Stimulated activated naive B cell treated with anti-CD40 and anti-IgM and Interleukin-4, amounts not matched to agents 10 μg/mL and 1 μg/mL and 100 μg/mL, for 72 hours (primary cell): ENCODE measurements at regions not wholly inside any gene's neighbourhood (a gene's known extent, or its start where the extent isn't known, plus 50 kb on each side); places are given as distances from the start of the nearest gene placed in this dataset.

Experiments
- ATAC-seq, 2 donors: fragments of 150-1000 bp; cut with Tn5 transposase; replicated peaks; 2 replicates each; pipeline ENCODE4 v1.10.0; 2021; ENCODE audit warnings: moderate library complexity in 1 of 2
- DNase-seq: peaks from one replicate; pipeline ENCODE4 v3.0.0; 2021
- H3K27ac Mint-ChIP-seq: one replicate; pipeline ENCODE4 v1.8.0; 2022; ENCODE audit warnings: mild to moderate bottlenecking, mixed read lengths
- H3K27me3 Mint-ChIP-seq, 2 donors: one replicate each; pipeline ENCODE4 v1.8.0; 2022; ENCODE audit warnings: mixed read lengths in 2 of 2
- H3K36me3 Mint-ChIP-seq, 2 donors: one replicate each; pipeline ENCODE4 v1.8.0; 2022; ENCODE audit warnings: mixed read lengths in 2 of 2, mild to moderate bottlenecking in 1 of 2
- H3K4me1 Mint-ChIP-seq, 2 donors: one replicate each; pipeline ENCODE4 v1.8.0; 2022; ENCODE audit warnings: mixed read lengths in 2 of 2, mild to moderate bottlenecking in 1 of 2
- H3K4me3 Mint-ChIP-seq, 2 donors: one replicate each; pipeline ENCODE4 v1.8.0; 2022; ENCODE audit warnings: mild to moderate bottlenecking in 2 of 2, mixed read lengths in 2 of 2, moderate library complexity in 1 of 2
- H3K9me3 Mint-ChIP-seq, 2 donors: one replicate each; pipeline ENCODE4 v1.8.0; 2022; ENCODE audit warnings: mixed read lengths in 2 of 2, mild to moderate bottlenecking in 1 of 2

GRCh38 chr13:78826936-78827335 is 168.0 kb upstream of the OBI1 start:
- DNase-seq = no peak
- no peaks in the 10 kb centered on the region for H3K4me1 Mint-ChIP-seq
- no peak overlapping the region for H3K27ac Mint-ChIP-seq
- no peak for ATAC-seq
- no peaks in the 10 kb centered on the region for H3K9me3 Mint-ChIP-seq
- H3K36me3 Mint-ChIP-seq = no peaks in the 10 kb centered on the region
- no peak overlapping the region for H3K4me3 Mint-ChIP-seq
- peaks cover 6 to 11% of the 10 kb centered on the region in 2 donors for H3K27me3 Mint-ChIP-seq

GRCh38 chr13:78826312-78826711 is 167.4 kb upstream of the OBI1 start:
- H3K27me3 Mint-ChIP-seq = peaks cover 6 to 11% of the 10 kb centered on the region in 2 donors
- no peak overlapping the region for H3K4me3 Mint-ChIP-seq
- no peaks in the 10 kb centered on the region for H3K36me3 Mint-ChIP-seq
- H3K27ac Mint-ChIP-seq = no peak overlapping the region
- H3K4me1 Mint-ChIP-seq = no peaks in the 10 kb centered on the region
- H3K9me3 Mint-ChIP-seq = no peaks in the 10 kb centered on the region
- no peak for DNase-seq
- no peak for ATAC-seq

GRCh38 chr13:78820541-78820940 is 161.6 kb upstream of the OBI1 start:
- no peaks in the 10 kb centered on the region for H3K4me1 Mint-ChIP-seq
- ATAC-seq (no peak), DNase-seq (no peak)
- H3K36me3 Mint-ChIP-seq = no peaks in the 10 kb centered on the region
- peaks cover 0 to 5% of the 10 kb centered on the region in 2 donors for H3K27me3 Mint-ChIP-seq
- H3K4me3 Mint-ChIP-seq = no peak overlapping the region
- no peaks in the 10 kb centered on the region for H3K9me3 Mint-ChIP-seq
- no peak overlapping the region for H3K27ac Mint-ChIP-seq

GRCh38 chr13:78816592-78816991 is 157.6 kb upstream of the OBI1 start:
- DNase-seq = no peak
- Mint-ChIP-seq H3K4me3 (no peak overlapping the region), H3K9me3 (no peaks in the 10 kb centered on the region), H3K4me1 (no peaks in the 10 kb centered on the region), H3K36me3 (no peaks in the 10 kb centered on the region), H3K27me3 (peaks cover 0 to 5% of the 10 kb centered on the region in 2 donors), H3K27ac (no peak overlapping the region)
- ATAC-seq = no peak

- Mint-ChIP-seq H3K4me3 (no peak overlapping the region), H3K27me3 (peaks cover 0 to 5% of the 10 kb centered on the region in 2 donors), H3K27ac (no peak overlapping the region), H3K36me3 (no peaks in the 10 kb centered on the region), H3K4me1 (no peaks in the 10 kb centered on the region), H3K9me3 (no peaks in the 10 kb centered on the region)
- no peak for DNase-seq
- no peak for ATAC-seq
Measured at GRCh38 chr13:78816154-78816553, 157.2 kb upstream of the OBI1 start.

- no peak for ATAC-seq
- no peak for DNase-seq
- H3K4me1 Mint-ChIP-seq = no peaks in the 10 kb centered on the region
- H3K4me3 Mint-ChIP-seq = no peak overlapping the region
- no peaks in the 10 kb centered on the region for H3K36me3 Mint-ChIP-seq
- peaks cover 7 to 9% of the 10 kb centered on the region in 2 donors for H3K27me3 Mint-ChIP-seq
- peaks cover 1 to 8% of the 10 kb centered on the region in 2 donors for H3K9me3 Mint-ChIP-seq
- H3K27ac Mint-ChIP-seq = no peak overlapping the region
Measured at GRCh38 chr13:78806457-78806856, 147.5 kb upstream of the OBI1 start.

GRCh38 chr13:78802912-78803311 is 144.0 kb upstream of the OBI1 start:
- no peak for ATAC-seq
- Mint-ChIP-seq H3K27me3 (peaks cover 7 to 9% of the 10 kb centered on the region in 2 donors), H3K9me3 (peaks cover 1 to 8% of the 10 kb centered on the region in 2 donors), H3K36me3 (no peaks in the 10 kb centered on the region), H3K27ac (no peak overlapping the region), H3K4me3 (no peak overlapping the region), H3K4me1 (no peaks in the 10 kb centered on the region)
- no peak for DNase-seq

GRCh38 chr13:78787190-78787589 is 128.2 kb upstream of the OBI1 start:
- H3K4me1 Mint-ChIP-seq = no peaks in the 10 kb centered on the region
- DNase-seq (no peak), ATAC-seq (no peak)
- H3K4me3 Mint-ChIP-seq = no peak overlapping the region
- H3K36me3 Mint-ChIP-seq = no peaks in the 10 kb centered on the region
- peak overlapping the region; percentile 66 for H3K27ac Mint-ChIP-seq
- peaks cover 0 to 7% of the 10 kb centered on the region in 2 donors for H3K27me3 Mint-ChIP-seq
- H3K9me3 Mint-ChIP-seq = no peaks in the 10 kb centered on the region

GRCh38 chr13:78786459-78786858 is 127.5 kb upstream of the OBI1 start:
- Mint-ChIP-seq H3K27me3 (peaks cover 1 to 7% of the 10 kb centered on the region in 2 donors), H3K9me3 (no peaks in the 10 kb centered on the region), H3K27ac (no peak overlapping the region), H3K36me3 (no peaks in the 10 kb centered on the region), H3K4me3 (no peak overlapping the region), H3K4me1 (no peaks in the 10 kb centered on the region)
- no peak for ATAC-seq
- DNase-seq = no peak

- no peak for DNase-seq
- Mint-ChIP-seq H3K4me1 (no peaks in the 10 kb centered on the region), H3K36me3 (no peaks in the 10 kb centered on the region), H3K27ac (no peak overlapping the region), H3K4me3 (no peak overlapping the region), H3K9me3 (no peaks in the 10 kb centered on the region), H3K27me3 (peaks cover 5 to 7% of the 10 kb centered on the region in 2 donors)
- ATAC-seq = no peak
Measured at GRCh38 chr13:78785764-78786163, 126.8 kb upstream of the OBI1 start.

- no peaks in the 10 kb centered on the region for H3K9me3 Mint-ChIP-seq
- peaks cover 5 to 7% of the 10 kb centered on the region in 2 donors for H3K27me3 Mint-ChIP-seq
- H3K4me3 Mint-ChIP-seq = no peak overlapping the region
- no peak for ATAC-seq
- DNase-seq = no peak
- H3K27ac Mint-ChIP-seq = no peak overlapping the region
- no peaks in the 10 kb centered on the region for H3K36me3 Mint-ChIP-seq
- H3K4me1 Mint-ChIP-seq = no peaks in the 10 kb centered on the region
Measured at GRCh38 chr13:78784014-78784750, 125.2 kb upstream of the OBI1 start.

- DNase-seq (no peak), ATAC-seq (no peak)
- Mint-ChIP-seq H3K9me3 (no peaks in the 10 kb centered on the region), H3K4me1 (no peaks in the 10 kb centered on the region), H3K27ac (no peak overlapping the region), H3K27me3 (peaks cover under 1 to 11% of the 10 kb centered on the region in 2 donors), H3K4me3 (no peak overlapping the region), H3K36me3 (no peaks in the 10 kb centered on the region)
Measured at GRCh38 chr13:78780708-78781107, 121.8 kb upstream of the OBI1 start.

- DNase-seq = no peak
- no peak overlapping the region for H3K4me3 Mint-ChIP-seq
- H3K27me3 Mint-ChIP-seq = peaks cover 0 to 11% of the 10 kb centered on the region in 2 donors
- no peaks in the 10 kb centered on the region for H3K4me1 Mint-ChIP-seq
- no peaks in the 10 kb centered on the region for H3K9me3 Mint-ChIP-seq
- H3K36me3 Mint-ChIP-seq = no peaks in the 10 kb centered on the region
- no peak for ATAC-seq
- no peak overlapping the region for H3K27ac Mint-ChIP-seq
Measured at GRCh38 chr13:78779608-78780007, 120.7 kb upstream of the OBI1 start.

- Mint-ChIP-seq H3K4me1 (no peaks in the 10 kb centered on the region), H3K4me3 (no peak overlapping the region), H3K9me3 (no peaks in the 10 kb centered on the region), H3K36me3 (no peaks in the 10 kb centered on the region), H3K27ac (no peak overlapping the region), H3K27me3 (peaks cover 0 to 11% of the 10 kb centered on the region in 2 donors)
- no peak for DNase-seq
- no peak for ATAC-seq
Measured at GRCh38 chr13:78777976-78778375, 119.0 kb upstream of the OBI1 start.

GRCh38 chr13:78777396-78777795 is 118.4 kb upstream of the OBI1 start:
- DNase-seq = no peak
- Mint-ChIP-seq H3K36me3 (no peaks in the 10 kb centered on the region), H3K27ac (no peak overlapping the region), H3K4me1 (no peaks in the 10 kb centered on the region), H3K9me3 (no peaks in the 10 kb centered on the region), H3K27me3 (peaks cover 0 to 11% of the 10 kb centered on the region in 2 donors), H3K4me3 (no peak overlapping the region)
- ATAC-seq = no peak
